IMR-90 (cell line): ENCODE measurements at regions not wholly inside any gene's neighbourhood (a gene's known extent, or its start where the extent isn't known, plus 50 kb on each side); places are given as distances from the start of the nearest gene placed in this dataset.

Source experiments
- ATAC-seq: fragments of 200-7000 bp; cut with Tn5 transposase; 2 replicates; pipeline ENCODE4 v1.9.1; 2020; ENCODE audit warnings: low read depth, mild to moderate bottlenecking, moderate library complexity
- BruUV-seq: library from RNA; stranded (reverse); fragments of 400-500 nt; replicated peaks from 2 replicates; lab custom pipeline; 2021; lab: Mats Ljungman, UMichigan
- CTCF ChIA-PET: fragments of 300-600 bp; formaldehyde crosslinking; extraction: SDS; loops from one replicate; lab custom pipeline; 2021; ENCODE audit warnings: antibody characterized with exemption; lab: Yijun Ruan, JAX
- POLR2A ChIA-PET: fragments of 300-600 bp; sonication (Branson Sonifier 250); formaldehyde crosslinking; loops from one replicate; lab custom pipeline; 2022; ENCODE audit warnings: antibody characterized with exemption; ENCODE audit not compliant: unreplicated experiment; lab: Charles Lee
- DNase-seq: peaks from one replicate; pipeline ENCODE4 v3.0.0; 2013
- H2AFZ ChIP-seq: replicated peaks from 2 replicates; pipeline ENCODE3; 2013; ENCODE audit warnings: low read length, mild to moderate bottlenecking; ENCODE audit not compliant: poor library complexity
- H2AK5ac ChIP-seq: 2 replicates; pipeline ENCODE4 v1.6.1; 2013; ENCODE audit warnings: low read depth, low read length, inconsistent platforms
- H2AK9ac ChIP-seq: replicated peaks from 2 replicates; pipeline ENCODE3; 2013; ENCODE audit warnings: mild to moderate bottlenecking, low read depth, low read length, moderate library complexity; ENCODE audit not compliant: poor library complexity
- H2BK120ac ChIP-seq: 2 replicates; pipeline ENCODE4 v1.6.1; 2013; ENCODE audit warnings: low read depth, low read length, inconsistent platforms
- H2BK15ac ChIP-seq: 3 replicates; pipeline ENCODE4 v1.6.1; 2013; ENCODE audit warnings: low read depth, low read length, inconsistent platforms
- H2BK20ac ChIP-seq: 2 replicates; pipeline ENCODE4 v1.6.1; 2013; ENCODE audit warnings: low read depth, mild to moderate bottlenecking, inconsistent platforms, low read length, moderate library complexity
- H2BK5ac ChIP-seq: 2 replicates; pipeline ENCODE4 v1.6.1; 2013; ENCODE audit warnings: mild to moderate bottlenecking, low read depth, low read length, inconsistent platforms; ENCODE audit not compliant: poor library complexity, severe bottlenecking
- H3K14ac ChIP-seq: replicated peaks from 2 replicates; pipeline ENCODE4 v1.6.1; 2013; ENCODE audit warnings: low read depth, low read length, inconsistent platforms
- H3K18ac ChIP-seq: 2 replicates; pipeline ENCODE4 v1.6.1; 2013; ENCODE audit warnings: low read depth, low read length, control low read depth
- H3K23ac ChIP-seq: 2 replicates; pipeline ENCODE4 v1.6.1; 2013; ENCODE audit warnings: low read depth, low read length, inconsistent platforms
- H3K27ac ChIP-seq: 2 replicates; pipeline ENCODE4 v1.5.1; 2013; ENCODE audit warnings: mild to moderate bottlenecking, control low read depth, low read length; ENCODE audit not compliant: insufficient read depth
- H3K27me3 ChIP-seq: 2 replicates; pipeline ENCODE4 v1.6.1; 2013; ENCODE audit warnings: low read length; ENCODE audit not compliant: control insufficient read depth, insufficient read depth
- H3K36me3 ChIP-seq: 2 replicates; pipeline ENCODE4 v1.6.1; 2013; ENCODE audit warnings: low read length, mixed read lengths; ENCODE audit not compliant: control insufficient read depth, insufficient read depth
- H3K4ac ChIP-seq: 2 replicates; pipeline ENCODE4 v1.6.1; 2013; ENCODE audit warnings: low read depth, low read length, inconsistent platforms
- H3K4me1 ChIP-seq: 2 replicates; pipeline ENCODE4 v1.6.1; 2013; ENCODE audit warnings: low read length, mixed read lengths; ENCODE audit not compliant: control insufficient read depth, insufficient read depth
- H3K4me2 ChIP-seq: 2 replicates; pipeline ENCODE4 v1.6.1; 2013; ENCODE audit warnings: low read depth, mild to moderate bottlenecking, control low read depth, low read length, moderate library complexity
- H3K4me3 ChIP-seq: 2 replicates; pipeline ENCODE4 v1.5.1; 2013; ENCODE audit warnings: low read depth, mild to moderate bottlenecking, control low read depth, low read length, moderate library complexity; ENCODE audit not compliant: insufficient read depth
- H3K56ac ChIP-seq: 2 replicates; pipeline ENCODE4 v1.6.1; 2013; ENCODE audit warnings: low read length, inconsistent platforms; ENCODE audit not compliant: insufficient read depth; ENCODE audit errors: extremely low read depth
- H3K79me1 ChIP-seq, 2 experiments: 2 replicates each; pipeline ENCODE4 v1.6.1; 2013; ENCODE audit warnings: low read length in 2 of 2, inconsistent platforms in 1 of 2, low read depth in 1 of 2
- H3K9ac ChIP-seq: 2 replicates; pipeline ENCODE4 v1.6.1; 2013; ENCODE audit warnings: low read depth, low read length, control low read depth
- H3K9me1 ChIP-seq: 2 replicates; pipeline ENCODE4 v1.6.1; 2013; ENCODE audit warnings: low read length, inconsistent platforms; ENCODE audit not compliant: insufficient read depth
- H3K9me3 ChIP-seq: 2 replicates; pipeline ENCODE4 v1.6.1; 2013; ENCODE audit warnings: low read length; ENCODE audit not compliant: control insufficient read depth, insufficient read depth
- H4K20me1 ChIP-seq: 2 replicates; pipeline ENCODE4 v1.6.1; 2013; ENCODE audit warnings: low read length, inconsistent platforms; ENCODE audit not compliant: insufficient read depth
- H4K5ac ChIP-seq: 2 replicates; pipeline ENCODE4 v1.6.1; 2013; ENCODE audit warnings: mild to moderate bottlenecking, low read depth, low read length, control low read depth
- H4K8ac ChIP-seq, 2 experiments: 2 replicates each; pipeline ENCODE4 v1.6.1; 2013; ENCODE audit warnings: low read depth in 2 of 2, low read length in 2 of 2, control low read depth in 1 of 2, inconsistent platforms in 1 of 2
- H4K91ac ChIP-seq: 2 replicates; pipeline ENCODE4 v1.6.1; 2013; ENCODE audit warnings: low read depth, low read length, inconsistent platforms; ENCODE audit not compliant: insufficient read depth
- BHLHE40 ChIP-seq: fragments of 150-350 bp; IDR thresholded peaks from 2 replicates; pipeline ENCODE4 v1.6.1; 2016; ENCODE audit warnings: mild to moderate bottlenecking, low read depth, low read length
- CHD1 ChIP-seq: IDR thresholded peaks from 2 replicates; pipeline ENCODE4 v1.6.1; 2012; ENCODE audit warnings: low read depth, low read length, improper control_type of control experiment
- MAFK ChIP-seq: IDR thresholded peaks from 2 replicates; pipeline ENCODE4 v1.6.1; 2012; ENCODE audit warnings: low read depth, low read length, improper control_type of control experiment
- MAZ ChIP-seq: IDR thresholded peaks from 2 replicates; pipeline ENCODE4 v1.6.1; 2012; ENCODE audit warnings: low read depth, mild to moderate bottlenecking, low read length, improper control_type of control experiment, moderate library complexity, borderline replicate concordance
- MXI1 ChIP-seq: IDR thresholded peaks from 2 replicates; pipeline ENCODE4 v1.6.1; 2012; ENCODE audit warnings: low read depth, mild to moderate bottlenecking, low read length, moderate library complexity, borderline replicate concordance
- POLR2A ChIP-seq: IDR thresholded peaks from 2 replicates; pipeline ENCODE4 v1.6.1; 2012; ENCODE audit warnings: mild to moderate bottlenecking, low read depth, low read length
- RCOR1 ChIP-seq: IDR thresholded peaks from 2 replicates; pipeline ENCODE4 v1.6.1; 2012; ENCODE audit warnings: mild to moderate bottlenecking, low read length, improper control_type of control experiment; ENCODE audit not compliant: insufficient replicate concordance
- SMC3 ChIP-seq: fragments of 150-350 bp; IDR thresholded peaks from 2 replicates; pipeline ENCODE4 v1.6.1; 2016; ENCODE audit warnings: low read depth, mild to moderate bottlenecking, antibody characterized with exemption, low read length, moderate library complexity
- WGBS, 2 experiments: methylation state at CpG; one replicate each; pipeline versions ENCODE4 v1.1.5 to v1.1.7; 2013; ENCODE audit warnings: missing lambda C conversion rate in 2 of 2; ENCODE audit not compliant: insufficient read length in 1 of 2; ENCODE audit errors: extremely low coverage in 2 of 2; 5-methylcytosine and 5-hydroxymethylcytosine counted together
- dilution Hi-C: fragments of 300-500 bp; cut with HindIII; formaldehyde crosslinking; loops from one replicate; pipeline ENCODE4 v1.14.3; 2018; ENCODE audit warnings: low sequenced_read_pairs; ENCODE audit not compliant: unreplicated experiment
- in situ Hi-C: fragments of 300-500 bp; cut with MboI; formaldehyde crosslinking; loops from 3 replicates; pipeline ENCODE4 v1.14.3; 2019; ENCODE audit warnings: low sequenced_read_pairs, inconsistent platforms, mixed read lengths
- intact Hi-C: fragments of 100-400 bp; cut with micrococcal nuclease; formaldehyde crosslinking; loops from 2 replicates; pipeline ENCODE4 v1.10.0; 2022

- Histone ChIP-seq H3K36me3 (no peaks in the 10 kb centered on the region), H2BK15ac (no peak overlapping the region), H3K9me1 (no peaks in the 10 kb centered on the region), H4K91ac (no peak overlapping the region), H3K9ac (no peak overlapping the region), H2AK9ac (no peak overlapping the region), H4K20me1 (no peaks in the 10 kb centered on the region), H3K9me3 (no peaks in the 10 kb centered on the region), H3K4me1 (no peaks in the 10 kb centered on the region), H3K4me3 (no peak overlapping the region), H2AK5ac (no peak overlapping the region), H3K27me3 (no peaks in the 10 kb centered on the region), H2AFZ (no peak overlapping the region), H4K8ac (no peak overlapping the region), H2BK120ac (no peak overlapping the region), H3K56ac (no peak overlapping the region), H2BK5ac (no peak overlapping the region), H3K14ac (no peak overlapping the region), H3K18ac (no peak overlapping the region), H3K27ac (no peak overlapping the region), H3K4ac (no peak overlapping the region), H4K5ac (no peak overlapping the region), H3K79me1 (no peaks in the 10 kb centered on the region), H3K23ac (no peak overlapping the region), H3K4me2 (no peak overlapping the region), H2BK20ac (no peak overlapping the region)
- no TSS peak for BruUV-seq
- in situ Hi-C loops: loop anchor here (25.0 kb wide), 1 partner anchor 828 kb away; no protein-coding TSS in a partner anchor
- ChIA-PET POLR2A (no interaction called here), CTCF (no interaction called here)
- TF ChIP-seq RCOR1: no peak
- no peak for TF ChIP-seq MXI1
- TF ChIP-seq CHD1: no peak
- TF ChIP-seq POLR2A: no peak
- no peak for TF ChIP-seq SMC3
- TF ChIP-seq BHLHE40: no peak
- TF ChIP-seq MAFK: no peak
- TF ChIP-seq MAZ: no peak
- WGBS, 2 experiments: 0% methylated on average over 1 of the region's 5 CpGs; no CpG with 5 or more reads in 1 of the 2 experiments
- ATAC-seq (no peak), DNase-seq (no peak)
- intact Hi-C loops: no loop called here
- dilution Hi-C loops: no loop called here
These were observed 798.5 kb downstream of the SATB2 start for GRCh38 chr2:198659096-198659870.
